OCI-M1 (cell line): ENCODE measurements at regions not wholly inside any gene's neighbourhood (a gene's known extent, or its start where the extent isn't known, plus 50 kb on each side); places are given as distances from the start of the nearest gene placed in this dataset.

Experiments used
- DNase-seq: peaks from one replicate; lab custom pipeline; 2025; lab: John Stamatoyannopoulos, UW

DNA sequence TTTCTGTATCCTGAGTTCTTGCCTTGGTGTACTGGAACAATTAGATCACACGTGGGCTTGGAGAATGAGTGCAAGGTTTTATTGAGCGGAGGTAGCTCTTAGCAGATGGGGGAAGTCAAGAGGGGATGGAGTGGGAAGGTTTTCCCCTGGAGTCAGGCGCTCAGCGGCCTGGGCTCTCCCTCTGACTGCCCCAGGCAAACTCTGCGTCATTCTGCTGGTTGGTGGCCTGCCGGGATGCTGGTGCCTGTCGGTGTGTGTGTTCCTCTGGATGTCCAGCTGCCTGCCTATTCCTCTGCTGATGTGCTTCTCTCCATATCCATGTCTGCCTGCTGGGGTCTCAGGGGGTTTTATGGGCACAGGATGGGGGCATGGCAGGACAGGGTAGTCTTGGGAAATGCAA is 111.0 kb downstream of the TRIB2 start:
- no peak for DNase-seq

DNA sequence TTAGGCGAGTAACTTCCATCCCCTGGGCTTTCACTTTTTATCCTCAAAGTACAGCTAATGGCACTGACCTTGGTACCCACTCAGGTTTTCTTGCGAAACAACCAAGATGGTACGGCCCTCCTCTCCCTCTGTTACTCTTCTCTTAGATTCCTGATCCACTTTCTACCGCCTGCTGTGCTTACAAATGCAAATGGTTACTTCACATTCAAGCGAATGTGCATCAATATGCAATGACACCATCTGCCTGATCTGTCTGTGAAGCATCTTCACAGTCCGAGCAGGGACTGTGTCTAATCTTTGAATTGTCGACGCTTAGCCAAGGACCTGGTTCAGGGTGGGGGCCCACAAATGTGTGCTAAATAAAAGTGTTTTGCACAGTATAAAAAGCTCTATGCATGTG is 112.2 kb downstream of the TRIB2 start:
- no peak for DNase-seq

DNA sequence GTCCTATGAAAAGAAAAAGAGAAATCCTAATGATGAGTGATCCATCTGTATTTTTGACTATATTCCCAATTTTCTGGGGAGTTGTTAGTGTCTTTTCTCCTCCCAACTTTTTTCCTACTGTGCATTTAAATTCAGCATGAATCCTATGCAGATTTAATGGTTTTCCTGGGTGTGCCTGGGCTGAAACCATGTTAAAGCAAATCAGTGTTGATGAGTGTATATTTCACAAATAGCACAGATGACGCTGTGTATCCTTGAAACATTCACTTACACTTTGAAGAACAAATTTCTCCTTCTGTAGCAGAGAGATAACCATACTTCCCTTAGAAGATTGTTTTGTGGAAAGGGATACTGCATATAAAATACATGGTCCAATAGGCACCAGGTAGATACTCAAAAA is 114.3 kb downstream of the TRIB2 start:
- DNase-seq, result no peak

DNA sequence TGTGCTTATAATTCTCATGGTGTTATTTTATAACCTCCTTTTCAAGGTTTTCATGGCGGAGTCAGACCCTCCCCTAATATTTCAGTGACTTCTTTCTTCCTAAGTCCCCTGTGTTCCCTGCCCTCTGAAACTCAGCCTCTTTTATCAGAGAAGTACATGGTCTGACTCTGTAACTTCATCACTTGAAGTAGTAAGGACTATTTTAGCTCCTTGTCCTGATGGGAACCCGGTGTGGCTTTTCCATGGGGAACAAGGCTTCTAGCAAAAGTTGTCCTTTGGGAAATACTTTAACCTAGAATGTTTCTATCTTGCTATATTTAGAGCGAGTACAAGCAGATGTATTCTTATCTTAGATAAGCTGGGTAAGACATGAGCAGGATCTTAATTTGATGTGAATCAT is 117.5 kb downstream of the TRIB2 start:
- DNase-seq, result no peak

DNA sequence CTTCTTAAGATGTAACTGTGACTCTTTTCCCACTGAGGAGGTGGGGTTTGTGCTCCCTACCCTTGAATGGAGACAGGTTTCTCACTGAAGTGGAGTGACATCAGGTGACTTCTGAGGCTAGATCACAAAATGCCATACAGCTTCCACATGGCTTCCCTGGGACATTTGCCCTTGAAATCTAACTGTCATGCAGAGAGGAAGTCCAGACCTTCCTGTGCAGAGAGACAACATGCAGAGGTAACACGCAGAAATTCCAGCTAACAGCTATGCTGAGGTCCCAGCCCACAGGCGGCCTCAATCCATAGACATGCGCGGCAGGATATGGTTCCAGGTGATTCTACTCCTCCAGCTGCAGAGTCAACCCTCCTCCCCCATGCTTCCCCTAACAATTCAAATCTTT is 119.0 kb downstream of the TRIB2 start:
- DNase-seq, result no peak

DNA sequence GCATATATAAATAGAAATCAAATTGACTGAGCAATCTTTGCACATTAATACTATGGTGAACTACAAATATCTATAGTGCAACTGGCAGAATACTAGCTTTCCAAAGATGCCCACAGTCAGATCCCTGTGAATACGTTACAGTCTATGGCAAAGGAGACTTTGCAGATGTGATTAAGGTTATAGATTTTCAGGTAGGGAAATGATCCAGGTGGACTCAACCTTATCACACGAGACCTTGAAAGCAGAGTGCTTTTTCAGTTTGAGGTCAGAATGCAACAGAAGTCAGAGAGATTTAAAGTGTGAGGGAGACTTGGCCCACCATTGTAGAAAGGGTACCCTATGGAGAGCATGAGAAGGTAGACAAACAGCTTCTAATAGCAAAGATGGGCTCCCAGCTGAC is 122.6 kb downstream of the TRIB2 start:
- DNase-seq, result no peak

DNA sequence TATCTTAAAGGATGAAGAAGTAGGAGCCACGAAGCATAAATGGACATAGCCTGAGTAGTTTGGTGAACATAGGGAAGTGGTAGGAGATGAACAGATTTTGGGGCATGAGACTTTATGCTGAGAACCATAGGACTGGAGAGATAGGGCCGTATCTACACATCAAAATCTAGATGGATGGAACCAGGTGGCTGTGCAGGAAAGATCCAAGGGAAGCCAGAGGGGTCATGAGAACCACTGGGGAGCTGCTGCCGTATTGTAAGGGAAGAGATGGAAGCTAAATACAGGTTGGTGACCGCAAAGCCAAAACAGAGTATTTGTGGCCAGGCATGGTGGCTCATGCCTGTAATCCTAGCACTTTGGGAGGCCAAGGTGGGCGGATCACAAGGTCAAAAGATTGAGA is 124.3 kb downstream of the TRIB2 start:
- no peak for DNase-seq

DNA sequence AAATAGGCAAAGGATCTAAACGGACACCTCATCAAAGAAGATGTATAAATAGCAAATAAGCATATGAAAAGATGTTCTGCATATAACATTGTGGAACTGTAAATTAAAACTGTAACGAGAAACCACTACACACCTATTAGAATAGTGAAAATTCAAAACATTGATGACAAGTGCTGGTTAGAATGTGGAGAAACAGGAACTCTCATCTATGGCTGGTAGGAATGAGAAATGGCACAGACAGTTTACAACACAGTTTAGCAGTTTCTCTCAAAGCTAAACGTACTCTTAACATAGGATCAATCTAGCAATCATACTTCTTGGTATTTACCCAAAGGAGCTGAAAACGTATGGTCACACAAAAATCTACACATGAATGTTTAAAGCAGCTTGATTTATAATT is 126.2 kb downstream of the TRIB2 start:
- no peak for DNase-seq

DNA sequence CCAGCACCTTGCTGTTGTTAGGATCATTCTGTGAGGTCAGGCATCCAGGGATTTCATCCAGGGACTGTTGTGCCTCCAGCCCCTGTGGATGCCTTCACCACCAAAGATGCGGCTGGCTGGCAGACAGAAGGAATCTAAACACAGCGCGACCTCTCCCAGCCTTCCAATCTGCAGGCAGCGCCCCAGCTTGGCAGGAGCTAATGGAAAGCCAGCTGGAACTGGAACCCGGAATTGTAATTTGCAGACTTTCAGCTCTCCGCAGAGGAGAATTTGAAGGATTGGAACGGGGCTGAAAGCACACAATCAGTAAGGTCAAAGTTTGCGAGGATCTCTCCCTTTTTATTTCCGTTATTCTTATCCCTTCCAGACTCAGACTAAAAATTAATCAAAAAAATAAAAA is 127.8 kb downstream of the TRIB2 start:
- DNase-seq, result no peak

DNA sequence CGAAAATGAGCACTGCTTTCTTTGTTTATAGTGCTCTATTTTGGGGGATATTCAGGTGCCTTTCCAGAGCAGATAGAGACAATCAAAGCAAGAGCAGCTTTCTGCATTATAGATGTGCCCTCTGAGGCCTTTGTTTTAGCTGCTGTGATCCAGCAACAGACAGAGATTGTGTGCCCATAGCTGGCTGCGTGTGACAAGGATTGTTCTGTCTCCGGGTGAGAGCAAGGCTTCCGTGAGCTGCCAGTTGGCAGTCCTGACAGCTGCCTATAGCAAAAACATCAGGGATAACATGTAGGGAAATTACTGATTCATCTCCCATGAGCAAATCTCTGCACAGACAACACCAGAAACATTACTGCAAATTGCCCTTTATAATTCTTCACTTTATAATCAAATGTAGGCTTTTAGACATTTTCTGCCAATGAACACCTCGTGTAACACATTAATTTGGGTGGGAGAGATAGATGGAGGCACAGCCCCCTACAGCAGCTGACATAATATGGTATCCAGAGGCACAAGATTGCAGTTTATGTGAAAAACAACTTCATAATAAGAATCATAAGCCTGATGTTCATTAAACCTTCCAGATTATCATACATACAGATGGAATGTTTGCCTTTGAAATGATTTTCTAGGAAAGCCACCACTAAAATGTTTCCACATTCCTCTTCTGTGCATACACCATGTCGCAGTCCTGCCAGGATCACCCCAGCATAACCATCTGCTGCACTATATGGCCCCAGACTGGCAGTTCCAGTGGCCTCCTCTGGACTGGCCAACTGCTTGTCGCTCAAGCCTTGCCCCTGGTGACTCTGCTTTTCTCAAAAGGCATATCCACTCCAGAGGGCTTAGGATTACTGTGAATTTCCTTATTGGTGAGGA is 131.2 kb downstream of the TRIB2 start:
- DNase-seq, result no peak

DNA sequence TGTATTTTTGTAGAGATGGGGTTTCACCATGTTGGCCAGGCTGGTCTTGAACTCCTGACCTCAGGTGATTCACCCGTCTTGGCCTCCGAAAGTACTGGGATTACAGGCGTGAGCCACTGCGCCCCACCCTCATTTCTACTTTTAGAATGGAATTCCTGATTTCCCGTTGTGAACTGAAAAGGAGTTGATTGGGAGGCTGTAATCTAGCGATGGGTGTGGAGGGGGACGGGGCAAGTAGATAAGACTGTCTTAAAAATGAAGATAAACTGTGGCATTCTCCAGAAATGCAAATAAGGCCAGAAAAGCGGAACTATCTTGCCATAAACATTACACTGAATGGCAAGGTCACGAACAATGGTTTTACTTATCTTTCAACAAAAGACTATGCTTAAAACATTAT is 135.4 kb downstream of the TRIB2 start:
- DNase-seq, result peak; percentile 95

DNA sequence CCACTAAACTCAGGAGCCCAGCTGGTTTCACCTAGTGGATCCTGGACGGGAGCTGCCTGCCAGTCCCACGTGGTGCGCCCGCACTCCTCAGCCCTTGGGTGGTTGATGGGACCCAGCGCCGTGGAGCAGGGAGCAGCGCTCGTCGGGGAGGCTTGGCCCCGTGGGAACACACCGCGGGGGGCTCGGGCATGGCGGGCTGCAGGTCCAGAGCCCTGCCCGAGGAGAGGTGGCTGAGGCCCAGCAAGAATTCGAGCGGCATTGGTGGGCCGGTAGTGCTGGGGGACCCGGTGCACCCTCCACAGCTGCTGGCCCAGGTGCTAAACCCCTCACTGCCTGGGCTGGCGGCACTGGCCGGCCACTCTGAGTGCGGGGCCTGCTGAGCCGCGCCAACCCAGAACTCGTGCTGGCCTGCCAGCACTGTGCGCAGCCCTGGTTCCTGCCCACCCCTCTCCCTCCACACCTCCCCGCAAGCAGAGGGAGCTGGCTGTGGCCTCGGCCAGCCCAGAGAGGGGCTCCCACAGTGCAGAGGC is 137.3 kb downstream of the TRIB2 start:
- no peak for DNase-seq

DNA sequence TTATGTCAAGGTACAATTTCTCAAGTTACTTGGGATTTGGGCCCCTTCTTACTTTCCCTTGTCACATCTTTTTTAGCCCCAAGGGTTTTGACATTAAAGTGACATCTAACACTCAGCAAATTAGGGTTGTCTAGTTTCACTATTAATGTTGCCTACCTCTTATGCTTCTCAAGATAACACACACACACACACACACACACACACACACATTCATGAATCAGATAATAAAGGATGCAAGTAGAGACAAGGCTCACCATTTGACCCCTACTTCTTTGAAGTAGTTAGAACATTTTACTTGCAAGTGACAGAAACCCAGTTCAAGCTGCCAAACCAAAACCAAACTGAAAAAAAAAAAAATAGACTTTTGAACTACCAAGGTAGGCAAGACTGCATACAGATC is 138.8 kb downstream of the TRIB2 start:
- no peak for DNase-seq

DNA sequence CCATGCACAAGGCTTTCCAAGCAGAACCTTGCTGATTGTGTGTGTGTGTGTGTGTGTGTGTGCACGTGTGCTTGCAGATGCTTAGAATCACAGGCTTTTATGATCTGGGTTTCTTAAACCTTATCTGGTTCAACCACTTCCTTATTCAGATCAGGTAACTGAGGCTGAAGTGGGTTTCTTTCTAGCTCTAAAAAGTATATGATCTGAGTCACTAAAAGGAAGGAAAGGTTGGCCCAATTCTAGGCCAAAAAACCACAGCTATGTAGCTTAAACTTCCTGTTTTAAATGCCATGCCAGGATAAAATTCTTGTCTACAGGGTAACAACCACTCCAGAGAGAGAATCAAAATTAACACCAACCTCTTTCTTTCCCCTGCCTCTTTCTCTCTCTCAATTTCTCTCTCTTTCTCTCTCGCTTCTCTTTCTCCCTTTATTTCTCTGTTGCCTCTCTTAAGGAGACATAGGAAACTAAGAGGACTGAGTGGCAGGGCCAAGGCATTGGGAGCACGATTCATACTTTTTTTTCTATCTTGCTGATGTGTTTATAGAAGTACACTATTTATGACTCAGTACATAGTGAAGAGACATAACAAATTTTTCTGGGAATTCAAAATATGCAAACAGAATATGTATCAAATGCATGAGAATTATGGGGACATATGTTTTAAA is 140.3 kb downstream of the TRIB2 start:
- peak; percentile 85 for DNase-seq

DNA sequence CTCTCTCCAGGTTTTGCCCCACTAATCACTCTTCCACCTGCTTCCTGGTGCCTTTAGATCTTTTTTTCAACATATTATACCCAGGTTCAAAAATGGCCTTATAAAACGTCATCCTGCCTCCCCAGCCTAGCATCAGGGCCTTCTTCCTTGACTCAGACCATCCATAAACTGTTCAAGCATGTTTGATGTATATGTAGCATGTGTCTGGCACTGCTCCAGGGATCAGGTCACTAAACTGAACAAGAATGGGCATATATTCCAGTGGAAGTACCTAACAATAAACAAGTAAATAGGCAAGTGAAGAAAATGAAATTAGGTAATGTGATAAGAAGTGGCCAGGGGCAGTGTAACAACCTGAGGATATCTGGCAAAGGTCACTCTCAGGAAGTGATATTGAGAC is 141.2 kb downstream of the TRIB2 start:
- peak; percentile 20 for DNase-seq

DNA sequence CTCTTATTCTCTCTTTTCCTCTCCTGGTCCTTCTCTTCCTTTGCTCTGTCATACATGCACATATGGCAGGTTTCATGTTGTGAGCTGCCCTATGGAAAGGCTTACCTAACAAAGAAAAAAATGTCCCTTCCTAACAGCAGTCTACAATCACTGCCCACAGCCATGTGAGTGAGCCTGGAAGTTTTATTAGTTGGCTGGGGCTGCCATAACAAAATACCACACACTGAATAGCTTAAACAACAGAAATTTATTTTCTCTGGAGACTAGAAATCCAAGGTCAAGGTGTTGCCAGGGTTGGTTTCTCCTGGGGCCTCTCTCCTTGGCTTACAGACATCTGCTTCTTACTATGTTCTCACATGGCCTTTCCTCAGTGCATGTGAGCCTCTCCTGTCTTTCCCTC is 142.1 kb downstream of the TRIB2 start:
- no peak for DNase-seq

DNA sequence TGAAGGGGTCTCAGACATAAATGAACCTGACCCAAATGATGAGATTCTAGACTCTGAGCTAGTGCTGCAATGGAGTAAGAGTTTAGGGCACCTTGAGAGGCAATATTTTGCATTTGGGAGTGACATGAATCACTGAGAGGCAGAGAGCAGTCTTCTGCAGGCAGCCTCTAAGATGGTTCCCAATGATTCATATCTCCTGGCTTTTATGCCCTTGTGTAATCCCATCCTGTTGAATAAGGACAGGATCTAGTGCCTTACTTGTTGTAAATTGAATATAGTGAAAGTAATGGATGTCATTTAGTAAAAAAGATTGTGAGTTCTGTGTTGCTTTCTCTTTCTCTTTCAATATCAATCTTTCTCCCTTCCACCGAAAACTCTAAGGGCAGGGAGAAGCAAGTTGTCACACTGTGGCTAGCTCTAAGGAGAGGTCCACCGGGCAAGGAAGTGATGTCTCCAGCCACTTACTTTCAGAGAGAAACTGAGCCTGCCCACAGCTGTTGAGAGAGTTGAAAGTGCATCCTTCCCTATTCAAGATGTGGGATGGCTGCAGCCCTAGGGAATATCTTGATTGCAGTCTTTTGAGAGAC is 144.7 kb downstream of the TRIB2 start:
- DNase-seq, result peak; percentile 75

DNA sequence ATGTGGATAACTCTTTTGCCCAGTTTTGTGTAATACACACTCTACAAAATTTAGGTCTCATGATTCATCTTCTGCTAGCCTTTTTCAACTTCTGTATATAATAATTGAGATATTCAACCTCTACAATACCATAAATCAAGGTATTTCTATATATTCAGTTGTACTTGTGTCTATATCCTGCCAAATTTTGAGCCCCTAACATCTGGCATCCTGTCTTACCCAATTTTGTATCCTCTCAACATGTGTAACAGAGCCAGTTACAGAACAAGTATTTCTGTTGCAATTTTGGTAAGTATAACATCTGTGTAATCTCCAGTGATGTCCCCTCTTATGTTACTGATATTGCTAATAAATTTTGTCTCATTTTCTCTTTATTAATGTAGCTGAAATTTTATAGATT is 145.8 kb downstream of the TRIB2 start:
- DNase-seq, result no peak

DNA sequence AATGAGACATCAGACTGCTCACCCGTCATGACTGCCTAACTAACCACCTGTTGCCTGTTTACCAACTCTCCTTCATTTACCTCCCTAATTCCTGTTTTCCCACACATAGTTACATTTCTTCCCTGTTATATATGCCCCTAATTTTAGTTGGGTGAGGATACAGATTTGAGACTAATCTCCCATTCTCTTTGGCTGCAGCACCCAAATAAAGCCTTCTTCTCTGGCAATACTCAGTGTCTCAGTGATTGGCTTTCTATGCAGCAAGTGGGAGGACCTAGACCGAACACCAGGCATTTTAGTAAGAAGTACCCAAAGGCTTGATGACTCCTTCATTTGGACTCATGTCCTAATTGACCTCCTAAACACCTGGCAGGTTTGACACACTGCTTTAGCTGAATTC is 147.2 kb downstream of the TRIB2 start:
- DNase-seq, result peak; percentile 10

DNA sequence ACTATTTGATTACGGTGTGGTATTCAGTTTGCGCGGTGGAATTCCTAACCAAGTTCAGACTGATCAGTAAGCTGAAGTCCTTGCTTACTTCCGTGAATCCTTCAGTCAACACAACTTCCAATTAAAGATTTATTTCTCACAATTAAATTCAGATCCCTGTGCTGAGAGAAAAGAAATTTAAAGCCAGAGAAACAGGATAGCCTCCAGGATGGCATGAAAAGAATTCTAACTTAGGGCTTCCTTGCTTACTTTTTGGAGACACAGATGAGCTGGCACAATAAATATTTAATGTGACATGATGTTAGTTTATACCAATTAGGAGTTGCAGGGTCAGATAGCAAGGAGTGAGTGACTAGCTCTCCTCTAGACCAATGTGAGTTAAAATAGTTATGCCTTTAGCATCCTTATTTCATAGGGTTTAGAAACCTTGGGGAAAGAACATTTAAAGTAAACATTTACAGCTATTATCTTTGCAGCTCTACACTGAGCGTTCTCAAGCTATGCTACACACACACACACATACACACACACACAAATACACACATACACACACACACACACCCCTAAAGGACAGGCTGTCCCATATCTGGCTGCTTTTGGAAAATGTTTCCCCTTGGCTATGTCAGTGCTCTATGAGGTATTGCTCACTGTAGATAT is 151.0 kb downstream of the TRIB2 start:
- DNase-seq, result no peak

DNA sequence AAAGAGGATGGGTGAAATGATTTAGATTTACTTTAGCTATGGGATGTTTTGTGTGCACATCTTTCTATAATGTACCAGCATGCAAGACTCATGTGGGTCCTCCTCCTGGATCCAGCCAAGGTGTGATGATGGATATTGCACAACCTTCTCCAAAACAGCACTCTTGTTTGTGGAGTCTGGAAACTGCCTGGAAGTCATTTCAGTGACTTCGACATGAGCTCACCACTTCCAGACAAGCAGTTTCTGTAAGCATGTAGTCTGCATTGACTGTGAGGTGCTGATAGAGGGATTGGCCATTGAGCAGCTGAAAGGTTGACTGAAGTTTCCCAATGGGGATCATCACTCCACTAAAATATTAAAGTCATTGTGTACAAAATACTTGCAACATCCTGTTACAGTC is 154.0 kb downstream of the TRIB2 start:
- no peak for DNase-seq

DNA sequence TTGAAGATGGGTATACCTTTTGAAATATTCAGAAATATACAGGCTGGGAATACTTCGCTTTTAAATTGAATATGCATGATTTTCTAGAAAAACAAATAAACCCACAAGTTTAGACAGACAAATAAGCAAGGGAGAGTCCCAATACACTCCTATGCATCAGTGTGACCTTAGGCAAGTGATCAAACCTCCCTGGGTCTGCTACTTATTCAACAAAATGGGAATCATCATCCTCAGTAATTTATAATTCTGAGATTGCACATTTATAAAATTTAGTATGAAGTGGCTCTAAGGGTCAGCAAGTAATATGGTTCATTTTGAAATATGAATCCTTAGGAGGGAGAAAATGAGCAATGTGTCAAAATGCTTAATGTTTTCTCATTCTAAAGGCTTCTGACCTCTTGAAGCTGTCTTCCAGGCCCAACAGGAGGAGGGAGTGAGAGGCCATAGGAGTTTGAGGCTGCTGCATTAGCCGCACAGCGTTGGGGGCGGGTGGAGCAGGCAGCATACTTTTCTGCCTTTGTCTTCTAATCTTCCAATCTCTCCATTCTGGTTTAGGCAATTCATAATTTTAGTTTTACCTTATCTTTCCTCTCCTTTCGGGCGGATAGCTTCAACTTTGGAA is 155.1 kb downstream of the TRIB2 start:
- no peak for DNase-seq
